Esophagus muscularis mucosa (tissue), 4 donors: ENCODE measurements at regions not wholly inside any gene's neighbourhood (a gene's known extent, or its start where the extent isn't known, plus 50 kb on each side); places are given as distances from the start of the nearest gene placed in this dataset.
"Not testable (repeated sequence)": the region's sequence is repeated elsewhere in the genome, so short reads cannot be mapped to it uniquely, and the experiment has no call there.

Experiments used
- DNase-seq: peaks from one replicate; pipeline ENCODE4 v3.0.0-alpha.2; 2017; ENCODE audit errors: extremely low spot score
- H3K27ac ChIP-seq, 4 donors: fragments of 200-600 bp; sonication (generic); replicated peaks in 1 of 4; 1 replicate in 3 of 4; 2 replicates in 1 of 4; pipeline ENCODE4 v1.5.1; 2016 to 2019; ENCODE audit warnings: mild to moderate bottlenecking in 1 of 4
- H3K27me3 ChIP-seq, 4 donors: fragments of 200-600 bp; sonication (generic); one replicate each; pipeline versions ENCODE4 v1.5.1 to v1.6.0; 2016 to 2019
- H3K36me3 ChIP-seq, 4 donors: fragments of 200-600 bp; sonication (generic); one replicate each; pipeline ENCODE4 v1.5.1; 2016 to 2019
- H3K4me1 ChIP-seq, 4 donors: fragments of 200-600 bp; sonication (generic); one replicate each; pipeline ENCODE4 v1.5.1; 2016 to 2019
- H3K4me3 ChIP-seq, 4 donors: fragments of 200-600 bp; sonication (generic); 1 replicate in 2 of 4; 2 replicates in 2 of 4; pipeline ENCODE4 v1.5.1; 2016 to 2019; ENCODE audit warnings: mild to moderate bottlenecking in 4 of 4, moderate library complexity in 1 of 4
- H3K9me3 ChIP-seq, 4 donors: fragments of 200-600 bp; sonication (generic); 1 replicate in 3 of 4; 2 replicates in 1 of 4; pipeline ENCODE4 v1.5.1; 2016 to 2019
- EP300 ChIP-seq: sonication (generic); formaldehyde crosslinking; IDR thresholded peaks from one replicate; pipeline ENCODE4 v1.6.1; 2017; ENCODE audit warnings: antibody characterized with exemption
- POLR2A ChIP-seq: fragments of 450-650 bp; IDR thresholded peaks from one replicate; pipeline ENCODE4 v1.6.1; 2017; ENCODE audit warnings: antibody characterized with exemption, moderate library complexity, mild to moderate bottlenecking, low read depth
- POLR2AphosphoS5 ChIP-seq, 2 donors: sonication (generic); formaldehyde crosslinking; IDR thresholded peaks; one replicate each; pipeline ENCODE4 v1.6.1; 2017; ENCODE audit warnings: antibody characterized with exemption in 2 of 2
- WGBS: methylation state at CpG from one replicate; pipeline ENCODE4 v1.1.5; 2018; 5-methylcytosine and 5-hydroxymethylcytosine counted together
- intact Hi-C: fragments of 100-400 bp; cut with DNase I; formaldehyde crosslinking; loops from one replicate; pipeline ENCODE4 v1.15.1; 2023
- TF ChIP-seq, protein P1 (sequence below), 3 experiments: fragments of 200-600 bp in 2 of 3; fragments of 450-650 bp in 1 of 3; sonication (generic) in 2 of 3; IDR thresholded peaks; one replicate each; pipeline ENCODE4 v1.5.1; 2017 to 2019; ENCODE audit warnings: antibody characterized with exemption in 3 of 3, mild to moderate bottlenecking in 2 of 3, moderate library complexity in 1 of 3

- TF ChIP-seq POLR2AphosphoS5 (IDR thresholded peaks at IDR 0.05): no peak
- TF ChIP-seq, protein P1, sequence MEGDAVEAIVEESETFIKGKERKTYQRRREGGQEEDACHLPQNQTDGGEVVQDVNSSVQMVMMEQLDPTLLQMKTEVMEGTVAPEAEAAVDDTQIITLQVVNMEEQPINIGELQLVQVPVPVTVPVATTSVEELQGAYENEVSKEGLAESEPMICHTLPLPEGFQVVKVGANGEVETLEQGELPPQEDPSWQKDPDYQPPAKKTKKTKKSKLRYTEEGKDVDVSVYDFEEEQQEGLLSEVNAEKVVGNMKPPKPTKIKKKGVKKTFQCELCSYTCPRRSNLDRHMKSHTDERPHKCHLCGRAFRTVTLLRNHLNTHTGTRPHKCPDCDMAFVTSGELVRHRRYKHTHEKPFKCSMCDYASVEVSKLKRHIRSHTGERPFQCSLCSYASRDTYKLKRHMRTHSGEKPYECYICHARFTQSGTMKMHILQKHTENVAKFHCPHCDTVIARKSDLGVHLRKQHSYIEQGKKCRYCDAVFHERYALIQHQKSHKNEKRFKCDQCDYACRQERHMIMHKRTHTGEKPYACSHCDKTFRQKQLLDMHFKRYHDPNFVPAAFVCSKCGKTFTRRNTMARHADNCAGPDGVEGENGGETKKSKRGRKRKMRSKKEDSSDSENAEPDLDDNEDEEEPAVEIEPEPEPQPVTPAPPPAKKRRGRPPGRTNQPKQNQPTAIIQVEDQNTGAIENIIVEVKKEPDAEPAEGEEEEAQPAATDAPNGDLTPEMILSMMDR (IDR thresholded peaks at IDR 0.05): no peak
- no peak for DNase-seq
- WGBS: 86% methylated on average over 2 of the region's 2 CpGs
- H3K4me1 ChIP-seq: no peaks in the 10 kb centered on the region
- no peaks in the 10 kb centered on the region for H3K36me3 ChIP-seq
- H3K4me3 ChIP-seq: no peak overlapping the region
- H3K9me3 ChIP-seq: no peaks in the 10 kb centered on the region
- intact Hi-C loops: no loop called here
- peaks cover 0 to 41% (median 2%) of the 10 kb centered on the region in 4 donors for H3K27me3 ChIP-seq
- H3K27ac ChIP-seq: no peak overlapping the region
Observed at GRCh38 chr14:106808907-106809306, 1282.5 kb downstream of the TMEM121 start.

DNA sequence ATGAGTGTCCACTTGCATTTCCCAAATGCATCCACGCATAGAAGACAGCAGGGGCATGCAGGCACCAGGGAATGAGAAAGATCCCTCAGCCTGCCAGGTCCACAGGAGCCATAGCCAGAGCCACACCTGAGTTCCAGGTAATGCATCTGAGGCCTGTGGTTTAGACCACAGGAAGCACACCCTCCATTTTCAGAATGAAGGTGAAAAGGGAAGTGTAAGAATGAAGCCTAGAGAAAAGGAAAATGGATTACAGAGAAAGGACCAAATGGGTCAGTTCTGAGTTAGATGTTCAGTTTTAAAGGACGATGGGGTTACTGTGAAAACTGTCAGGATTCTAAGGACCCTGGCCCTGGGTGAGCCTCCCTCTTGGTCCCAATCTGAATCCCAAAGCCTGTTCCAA lies 1283.2 kb downstream of the TMEM121 start:
- 52% methylated on average over 2 of the region's 2 CpGs for WGBS
- intact Hi-C loops: no loop called here
- H3K27ac ChIP-seq: no peak overlapping the region
- TF ChIP-seq, protein P1 (IDR thresholded peaks at IDR 0.05): no peak
- TF ChIP-seq EP300: no peak
- TF ChIP-seq POLR2A: no peak
- no peak for TF ChIP-seq POLR2AphosphoS5 (IDR thresholded peaks at IDR 0.05)
- H3K9me3 ChIP-seq: no peaks in the 10 kb centered on the region
- H3K4me1 ChIP-seq: no peaks in the 10 kb centered on the region
- peaks cover 0 to 36% (median 0%) of the 10 kb centered on the region in 4 donors for H3K27me3 ChIP-seq
- no peak overlapping the region for H3K4me3 ChIP-seq
- DNase-seq: peak; percentile 78
- no peaks in the 10 kb centered on the region for H3K36me3 ChIP-seq

GRCh38 chr14:106810168-106810567 lies 1283.8 kb downstream of the TMEM121 start:
- H3K36me3 ChIP-seq, H3K4me1 ChIP-seq, H3K4me3 ChIP-seq, intact Hi-C loops, H3K27ac ChIP-seq, H3K9me3 ChIP-seq: not testable (repeated sequence)
- H3K27me3 ChIP-seq: peaks cover 0 to 38% (median 0%) of the 10 kb centered on the region in 4 donors
- 57% methylated on average over 9 of the region's 13 CpGs for WGBS
- peak; percentile 37 for DNase-seq

DNA sequence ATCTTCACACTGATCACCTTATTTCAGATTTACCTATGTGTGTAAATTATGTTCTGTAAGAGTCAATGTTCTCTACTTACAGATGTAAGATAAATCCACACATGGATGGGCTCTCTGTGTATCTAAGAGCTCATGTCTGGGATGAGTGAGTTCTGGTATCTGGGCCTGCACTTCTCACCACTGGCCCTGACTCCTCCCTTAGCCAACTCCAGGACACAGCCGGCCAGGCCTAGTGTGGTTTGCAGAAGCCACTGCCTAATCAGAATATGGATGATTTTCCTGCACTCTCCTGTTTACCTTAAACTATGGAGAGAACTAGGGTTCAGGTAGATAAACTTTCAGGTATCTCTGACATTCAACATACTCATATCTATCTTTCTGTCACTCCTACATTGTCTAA lies 1284.8 kb downstream of the TMEM121 start:
- Histone ChIP-seq H3K27ac (no peak overlapping the region), H3K27me3 (peaks cover 0 to 36% (median 0%) of the 10 kb centered on the region in 4 donors), H3K9me3 (no peaks in the 10 kb centered on the region), H3K4me1 (no peaks in the 10 kb centered on the region), H3K4me3 (no peak overlapping the region), H3K36me3 (no peaks in the 10 kb centered on the region)
- WGBS: 75% methylated on average over 1 of the region's 1 CpG
- TF ChIP-seq, protein P1 (IDR thresholded peaks at IDR 0.05): no peak
- TF ChIP-seq POLR2AphosphoS5 (IDR thresholded peaks at IDR 0.05): no peak
- no peak for TF ChIP-seq EP300
- TF ChIP-seq POLR2A: no peak
- intact Hi-C loops: no loop called here
- peak; percentile 34 for DNase-seq

DNA sequence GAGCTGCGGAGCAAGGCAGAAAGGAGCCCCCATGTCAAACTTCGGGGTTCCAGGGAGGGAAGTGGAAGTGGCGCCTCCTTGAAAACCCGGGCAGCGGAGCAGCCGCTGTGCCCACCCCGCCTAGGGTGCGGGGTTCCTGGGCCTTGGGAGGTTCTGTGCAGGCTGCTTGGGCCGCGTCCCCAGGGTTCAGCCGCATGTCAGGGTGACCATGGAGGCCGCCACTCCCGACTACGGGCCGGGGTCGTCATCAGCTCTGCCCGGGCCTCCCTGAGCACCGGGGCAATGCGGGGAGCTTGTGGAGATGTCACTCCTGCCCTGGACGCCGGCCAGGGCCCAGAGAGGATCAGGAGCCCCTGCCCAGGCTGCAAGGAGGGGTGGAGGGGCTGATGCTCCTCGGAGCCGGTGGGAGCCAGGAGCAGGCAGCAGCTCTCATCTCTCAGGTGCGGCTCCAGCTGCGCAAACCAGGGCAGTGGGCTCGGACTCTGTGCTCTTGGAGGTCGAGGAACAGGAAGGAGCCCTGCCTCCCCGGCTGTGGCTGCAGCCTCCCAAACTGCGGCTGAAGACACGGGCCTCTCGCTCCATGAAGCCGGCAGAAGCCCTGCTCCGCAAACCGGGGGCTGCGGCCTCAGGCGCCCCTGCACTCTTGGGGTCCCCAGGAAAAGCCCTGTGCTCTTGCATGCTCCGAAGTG lies 1286.5 kb downstream of the TMEM121 start:
- Histone ChIP-seq H3K4me3 (no peak overlapping the region), H3K27ac (no peak overlapping the region), H3K9me3 (no peaks in the 10 kb centered on the region), H3K36me3 (no peaks in the 10 kb centered on the region), H3K27me3 (peaks cover 0 to 26% (median 0%) of the 10 kb centered on the region in 4 donors), H3K4me1 (no peaks in the 10 kb centered on the region)
- TF ChIP-seq EP300: no peak
- TF ChIP-seq POLR2A: no peak
- TF ChIP-seq, protein P1 (IDR thresholded peaks at IDR 0.05): no peak
- no peak for TF ChIP-seq POLR2AphosphoS5 (IDR thresholded peaks at IDR 0.05)
- intact Hi-C loops: no loop called here
- DNase-seq: peak; percentile 66
- 80% methylated on average over 22 of the region's 37 CpGs for WGBS
